Right atrium auricular region (tissue), 2 donors: ENCODE measurements at regions not wholly inside any gene's neighbourhood (a gene's known extent, or its start where the extent isn't known, plus 50 kb on each side); places are given as distances from the start of the nearest gene placed in this dataset.

Experiments
- DNase-seq: peaks from one replicate; pipeline ENCODE4 v3.0.0-alpha.2; 2019; ENCODE audit warnings: low spot score
- H3K27ac ChIP-seq, 2 donors: fragments of 200-600 bp; sonication (generic); 1 replicate in 1 of 2; 2 replicates in 1 of 2; pipeline ENCODE4 v1.5.1; 2016 to 2019
- H3K27me3 ChIP-seq, 2 donors: fragments of 200-600 bp; sonication (generic); one replicate each; pipeline versions ENCODE4 v1.5.1 to v1.6.0; 2017 to 2019
- H3K36me3 ChIP-seq: fragments of 200-600 bp; sonication (generic); one replicate; pipeline ENCODE4 v1.5.1; 2016
- H3K4me1 ChIP-seq, 2 donors: fragments of 200-600 bp; sonication (generic); one replicate each; pipeline versions ENCODE4 v1.5.1 to v1.6.0; 2017 to 2019
- H3K4me3 ChIP-seq, 2 donors: fragments of 200-600 bp; sonication (generic); 1 replicate in 1 of 2; 2 replicates in 1 of 2; pipeline ENCODE4 v1.5.1; 2017 to 2019; ENCODE audit warnings: mild to moderate bottlenecking in 1 of 2, moderate library complexity in 1 of 2
- H3K9me3 ChIP-seq, 2 donors: fragments of 200-600 bp; sonication (generic); one replicate each; pipeline ENCODE4 v1.5.1; 2019
- TF ChIP-seq, protein P1 (sequence below), 2 donors: fragments of 200-600 bp; sonication (generic); IDR thresholded peaks; one replicate each; pipeline ENCODE4 v1.5.1; 2019; ENCODE audit warnings: antibody characterized with exemption in 2 of 2

DNA sequence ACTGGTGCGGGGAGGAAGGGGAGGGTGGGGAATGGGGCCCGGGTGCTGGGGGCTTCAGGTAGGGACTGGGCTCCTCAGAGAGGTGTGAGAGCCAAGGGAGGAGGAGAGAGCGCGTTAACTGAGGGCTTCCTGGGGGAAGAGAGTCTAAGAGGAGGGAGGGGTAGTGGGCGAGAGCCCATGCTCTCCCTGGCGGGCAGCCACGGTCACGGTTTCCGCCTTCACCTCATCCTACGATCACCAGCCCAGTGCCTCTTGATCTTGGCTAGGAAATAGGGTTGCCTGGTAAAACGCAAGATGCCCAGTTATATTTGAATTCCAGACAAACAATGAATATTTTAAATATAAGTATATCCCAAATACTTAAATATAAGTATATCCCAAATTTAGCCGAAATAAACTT lies 60.8 kb upstream of the GRPEL1 start:
- Histone ChIP-seq H3K36me3 (no peaks in the 10 kb centered on the region), H3K4me1 (peaks cover 0 to 13% of the 10 kb centered on the region in 2 donors), H3K4me3 (no peak overlapping the region), H3K27ac (no peak overlapping the region), H3K9me3 (peaks cover 0 to 4% of the 10 kb centered on the region in 2 donors), H3K27me3 (no peaks in the 10 kb centered on the region)
- TF ChIP-seq, protein P1, sequence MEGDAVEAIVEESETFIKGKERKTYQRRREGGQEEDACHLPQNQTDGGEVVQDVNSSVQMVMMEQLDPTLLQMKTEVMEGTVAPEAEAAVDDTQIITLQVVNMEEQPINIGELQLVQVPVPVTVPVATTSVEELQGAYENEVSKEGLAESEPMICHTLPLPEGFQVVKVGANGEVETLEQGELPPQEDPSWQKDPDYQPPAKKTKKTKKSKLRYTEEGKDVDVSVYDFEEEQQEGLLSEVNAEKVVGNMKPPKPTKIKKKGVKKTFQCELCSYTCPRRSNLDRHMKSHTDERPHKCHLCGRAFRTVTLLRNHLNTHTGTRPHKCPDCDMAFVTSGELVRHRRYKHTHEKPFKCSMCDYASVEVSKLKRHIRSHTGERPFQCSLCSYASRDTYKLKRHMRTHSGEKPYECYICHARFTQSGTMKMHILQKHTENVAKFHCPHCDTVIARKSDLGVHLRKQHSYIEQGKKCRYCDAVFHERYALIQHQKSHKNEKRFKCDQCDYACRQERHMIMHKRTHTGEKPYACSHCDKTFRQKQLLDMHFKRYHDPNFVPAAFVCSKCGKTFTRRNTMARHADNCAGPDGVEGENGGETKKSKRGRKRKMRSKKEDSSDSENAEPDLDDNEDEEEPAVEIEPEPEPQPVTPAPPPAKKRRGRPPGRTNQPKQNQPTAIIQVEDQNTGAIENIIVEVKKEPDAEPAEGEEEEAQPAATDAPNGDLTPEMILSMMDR (IDR thresholded peaks at IDR 0.05) = no peak
- DNase-seq = no peak

DNA sequence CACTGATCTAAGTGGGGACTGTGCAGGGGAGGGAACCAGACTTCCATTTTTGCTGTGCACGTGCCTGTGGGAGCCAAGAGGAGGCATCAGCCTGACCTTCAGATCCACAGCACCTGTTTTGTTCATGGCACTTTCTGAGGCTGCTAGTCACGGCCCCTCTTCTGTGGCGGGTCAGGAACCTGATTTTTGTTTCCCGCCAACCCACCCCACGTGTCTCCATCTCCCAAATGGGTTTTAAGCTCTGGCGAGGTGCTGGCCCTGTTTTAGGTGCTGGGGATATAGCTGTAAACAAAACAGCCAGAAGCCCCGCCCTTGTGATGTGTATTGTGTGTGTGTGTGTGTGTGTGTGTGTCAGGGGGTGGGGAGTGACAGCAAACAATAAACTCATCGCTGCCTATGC lies 60.4 kb upstream of the GRPEL1 start:
- Histone ChIP-seq H3K9me3 (peaks cover 0 to 4% of the 10 kb centered on the region in 2 donors), H3K27ac (no peak overlapping the region), H3K4me3 (no peak overlapping the region), H3K36me3 (no peaks in the 10 kb centered on the region), H3K4me1 (peaks cover 0 to 13% of the 10 kb centered on the region in 2 donors), H3K27me3 (no peaks in the 10 kb centered on the region)
- TF ChIP-seq, protein P1 (IDR thresholded peaks at IDR 0.05) = no peak
- no peak for DNase-seq

DNA sequence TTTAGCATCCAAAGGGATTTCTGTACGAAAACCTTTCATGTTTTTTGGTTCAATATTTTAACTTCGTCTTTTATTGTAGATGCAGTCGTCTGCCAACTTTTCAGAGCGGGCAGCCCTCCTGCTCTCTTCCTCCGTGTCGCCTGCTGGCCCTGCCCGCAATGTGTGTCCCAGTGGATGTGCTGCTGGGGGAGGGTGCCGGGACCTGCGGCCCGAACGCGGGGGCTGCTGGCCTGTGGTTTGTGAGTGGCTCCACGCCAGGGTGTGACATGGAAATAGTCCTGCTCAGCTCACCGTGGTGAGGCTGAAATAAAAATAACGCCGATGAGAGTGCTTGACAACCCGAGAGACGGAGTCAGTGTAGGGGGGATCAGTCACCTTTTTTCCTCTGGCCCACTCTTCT lies 59.7 kb upstream of the GRPEL1 start:
- Histone ChIP-seq H3K27ac (no peak overlapping the region), H3K4me1 (peaks cover 0 to 13% of the 10 kb centered on the region in 2 donors), H3K4me3 (no peak overlapping the region), H3K27me3 (no peaks in the 10 kb centered on the region), H3K9me3 (no peaks in the 10 kb centered on the region), H3K36me3 (no peaks in the 10 kb centered on the region)
- TF ChIP-seq, protein P1 (IDR thresholded peaks at IDR 0.05) = no peak
- no peak for DNase-seq

DNA sequence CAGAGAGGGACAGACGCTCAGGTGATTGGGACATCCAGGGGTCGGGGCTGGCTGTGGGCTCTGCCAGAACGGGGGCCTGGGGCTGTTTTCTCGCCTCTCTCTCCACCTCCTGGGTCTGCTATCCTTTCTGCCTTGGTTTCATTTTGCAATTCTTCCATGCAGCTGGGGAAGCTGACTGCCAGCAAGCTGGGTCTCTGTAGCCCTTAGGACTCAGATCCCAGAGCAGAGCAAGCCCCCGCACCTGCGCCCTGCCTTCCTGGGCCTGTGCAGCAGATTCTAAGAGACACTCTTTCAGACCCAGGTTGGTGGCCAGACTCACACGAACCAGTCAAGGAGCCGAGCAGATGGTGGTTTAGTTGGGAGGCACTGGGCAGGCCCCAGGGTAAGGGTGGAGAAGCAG lies 59.1 kb upstream of the GRPEL1 start:
- no peak overlapping the region for H3K4me3 ChIP-seq
- H3K9me3 ChIP-seq = no peaks in the 10 kb centered on the region
- H3K4me1 ChIP-seq = peaks cover 0 to 13% of the 10 kb centered on the region in 2 donors
- H3K27me3 ChIP-seq = no peaks in the 10 kb centered on the region
- no peak overlapping the region for H3K27ac ChIP-seq
- no peaks in the 10 kb centered on the region for H3K36me3 ChIP-seq
- TF ChIP-seq, protein P1 (IDR thresholded peaks at IDR 0.05) = no peak
- DNase-seq = no peak

DNA sequence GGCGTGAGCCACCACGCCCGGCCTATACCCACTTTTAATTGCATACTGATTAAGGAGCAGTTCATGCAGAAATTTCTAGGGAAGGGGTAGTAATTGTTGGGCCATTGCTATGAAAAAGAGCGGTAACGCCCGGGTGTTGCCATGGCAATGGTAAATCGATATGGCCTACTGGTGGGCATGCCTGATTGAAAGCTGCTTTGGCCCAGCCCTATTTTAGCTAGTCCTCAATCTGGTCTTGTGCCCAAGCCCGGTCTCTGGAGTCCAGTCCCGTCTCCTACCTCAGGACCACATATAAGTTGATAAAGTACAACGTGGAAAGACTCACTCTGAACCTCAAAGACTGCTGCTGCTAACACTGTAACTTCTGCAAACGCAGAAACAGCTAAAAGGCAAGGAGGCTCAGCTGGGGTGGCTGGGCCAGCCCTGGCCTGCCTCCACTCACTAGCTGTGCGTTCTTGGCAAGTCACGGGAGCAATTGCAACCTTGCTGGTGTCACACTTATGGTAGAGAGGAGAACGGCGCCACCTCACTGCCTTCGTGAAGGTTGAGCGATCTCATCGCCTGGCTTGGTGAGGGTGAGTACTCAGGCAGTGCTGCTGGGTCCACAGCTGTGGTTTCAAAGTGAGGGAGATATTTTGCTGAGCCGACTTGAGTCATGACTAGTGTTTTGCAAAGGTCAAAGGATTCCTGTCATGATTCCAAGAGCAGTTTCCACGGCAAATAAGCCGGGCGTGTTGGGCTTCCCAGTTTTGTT lies 57.0 kb upstream of the GRPEL1 start:
- TF ChIP-seq, protein P1 (IDR thresholded peaks at IDR 0.05) = no peak
- DNase-seq = peak; percentile 81
- Histone ChIP-seq H3K36me3 (no peaks in the 10 kb centered on the region), H3K27me3 (no peaks in the 10 kb centered on the region), H3K27ac (peak overlapping the region in 1 of 2 donors; percentile 37), H3K9me3 (no peaks in the 10 kb centered on the region), H3K4me1 (peaks cover 0 to 10% of the 10 kb centered on the region in 2 donors), H3K4me3 (no peak overlapping the region)
